ENCODE measurements at regions not wholly inside any gene's neighbourhood (a gene's known extent, or its start where the extent isn't known, plus 50 kb on each side); places are given as distances from the start of the nearest gene placed in this dataset.

- H2AFZ ChIP-seq (ENCODE audit: low read depth, low read length) = no peak overlapping the region
- no peaks in the 10 kb centered on the region for H3K9me3 ChIP-seq (ENCODE audit: low read length)
- H3K4me3 ChIP-seq (ENCODE audit: low read length) = no peak overlapping the region
- no peaks in the 10 kb centered on the region for H3K36me3 ChIP-seq (ENCODE audit: insufficient read depth, low read length)
- peaks cover 3% of the 10 kb centered on the region for H3K4me1 ChIP-seq (ENCODE audit: insufficient read depth, low read length)
- H3K27me3 ChIP-seq (ENCODE audit: insufficient read depth, low read length) = no peaks in the 10 kb centered on the region
Measured at GRCh38 chr6:145258122-145258521, 477.2 kb downstream of the EPM2A start.

- Histone ChIP-seq H3K27me3 (ENCODE audit: insufficient read depth, low read length) (no peaks in the 10 kb centered on the region), H3K4me1 (ENCODE audit: insufficient read depth, low read length) (peaks cover 11% of the 10 kb centered on the region), H2AFZ (ENCODE audit: low read depth, low read length) (no peak overlapping the region), H3K4me3 (ENCODE audit: low read length) (no peak overlapping the region), H3K9me3 (ENCODE audit: low read length) (no peaks in the 10 kb centered on the region), H3K36me3 (ENCODE audit: insufficient read depth, low read length) (no peaks in the 10 kb centered on the region)
Measured at GRCh38 chr6:145260484-145261175, 474.7 kb downstream of the EPM2A start.

- Histone ChIP-seq H3K4me1 (ENCODE audit: insufficient read depth, low read length) (peaks cover 12% of the 10 kb centered on the region), H2AFZ (ENCODE audit: low read depth, low read length) (no peak overlapping the region), H3K4me3 (ENCODE audit: low read length) (no peak overlapping the region), H3K36me3 (ENCODE audit: insufficient read depth, low read length) (no peaks in the 10 kb centered on the region), H3K9me3 (ENCODE audit: low read length) (no peaks in the 10 kb centered on the region), H3K27me3 (ENCODE audit: insufficient read depth, low read length) (no peaks in the 10 kb centered on the region)
Measured at GRCh38 chr6:145261758-145262157, 473.6 kb downstream of the EPM2A start.

- peaks cover 15% of the 10 kb centered on the region for H3K4me1 ChIP-seq (ENCODE audit: insufficient read depth, low read length)
Measured at GRCh38 chr6:145262771-145263170, 472.5 kb downstream of the EPM2A start.

GRCh38 chr6:145263778-145264211 lies 471.5 kb downstream of the EPM2A start:
- no peak overlapping the region for H2AFZ ChIP-seq (ENCODE audit: low read depth, low read length)

More at GRCh38 chr6:145262771-145263170, 472.5 kb downstream of the EPM2A start:
- no peaks in the 10 kb centered on the region for H3K27me3 ChIP-seq (ENCODE audit: insufficient read depth, low read length)
- H3K9me3 ChIP-seq (ENCODE audit: low read length) = no peaks in the 10 kb centered on the region
- H3K36me3 ChIP-seq (ENCODE audit: insufficient read depth, low read length) = no peaks in the 10 kb centered on the region
- no peak overlapping the region for H3K4me3 ChIP-seq (ENCODE audit: low read length)
- H2AFZ ChIP-seq (ENCODE audit: low read depth, low read length) = no peak overlapping the region

GRCh38 chr6:145266432-145267075 lies 468.8 kb downstream of the EPM2A start:
- Histone ChIP-seq H3K36me3 (ENCODE audit: insufficient read depth, low read length) (no peaks in the 10 kb centered on the region), H3K4me1 (ENCODE audit: insufficient read depth, low read length) (peaks cover 12% of the 10 kb centered on the region), H3K27me3 (ENCODE audit: insufficient read depth, low read length) (no peaks in the 10 kb centered on the region), H3K9me3 (ENCODE audit: low read length) (no peaks in the 10 kb centered on the region), H2AFZ (ENCODE audit: low read depth, low read length) (no peak overlapping the region), H3K4me3 (ENCODE audit: low read length) (no peak overlapping the region)

More at GRCh38 chr6:145263778-145264211, 471.5 kb downstream of the EPM2A start:
- Histone ChIP-seq H3K27me3 (ENCODE audit: insufficient read depth, low read length) (no peaks in the 10 kb centered on the region), H3K36me3 (ENCODE audit: insufficient read depth, low read length) (no peaks in the 10 kb centered on the region), H3K4me1 (ENCODE audit: insufficient read depth, low read length) (peaks cover 15% of the 10 kb centered on the region), H3K9me3 (ENCODE audit: low read length) (no peaks in the 10 kb centered on the region), H3K4me3 (ENCODE audit: low read length) (no peak overlapping the region)

- H3K4me3 ChIP-seq (ENCODE audit: low read length) = no peak overlapping the region
- no peaks in the 10 kb centered on the region for H3K9me3 ChIP-seq (ENCODE audit: low read length)
- no peaks in the 10 kb centered on the region for H3K36me3 ChIP-seq (ENCODE audit: insufficient read depth, low read length)
- H3K27me3 ChIP-seq (ENCODE audit: insufficient read depth, low read length) = no peaks in the 10 kb centered on the region
- peaks cover 12% of the 10 kb centered on the region for H3K4me1 ChIP-seq (ENCODE audit: insufficient read depth, low read length)
- H2AFZ ChIP-seq (ENCODE audit: low read depth, low read length) = no peak overlapping the region
Measured at GRCh38 chr6:145267076-145267867, 468.0 kb downstream of the EPM2A start.

GRCh38 chr6:145270464-145270863 lies 464.9 kb downstream of the EPM2A start:
- no peaks in the 10 kb centered on the region for H3K36me3 ChIP-seq (ENCODE audit: insufficient read depth, low read length)
- peaks cover 4% of the 10 kb centered on the region for H3K4me1 ChIP-seq (ENCODE audit: insufficient read depth, low read length)
- no peak overlapping the region for H2AFZ ChIP-seq (ENCODE audit: low read depth, low read length)
- no peaks in the 10 kb centered on the region for H3K27me3 ChIP-seq (ENCODE audit: insufficient read depth, low read length)
- no peaks in the 10 kb centered on the region for H3K9me3 ChIP-seq (ENCODE audit: low read length)
- H3K4me3 ChIP-seq (ENCODE audit: low read length) = no peak overlapping the region

GRCh38 chr6:145271040-145271439 lies 464.3 kb downstream of the EPM2A start:
- no peak overlapping the region for H2AFZ ChIP-seq (ENCODE audit: low read depth, low read length)
- peaks cover 4% of the 10 kb centered on the region for H3K4me1 ChIP-seq (ENCODE audit: insufficient read depth, low read length)
- no peaks in the 10 kb centered on the region for H3K27me3 ChIP-seq (ENCODE audit: insufficient read depth, low read length)
- H3K4me3 ChIP-seq (ENCODE audit: low read length) = no peak overlapping the region
- no peaks in the 10 kb centered on the region for H3K9me3 ChIP-seq (ENCODE audit: low read length)
- H3K36me3 ChIP-seq (ENCODE audit: insufficient read depth, low read length) = no peaks in the 10 kb centered on the region

GRCh38 chr6:145271577-145271976 lies 463.7 kb downstream of the EPM2A start:
- H3K4me3 ChIP-seq (ENCODE audit: low read length) = no peak overlapping the region
- no peak overlapping the region for H2AFZ ChIP-seq (ENCODE audit: low read depth, low read length)
- H3K36me3 ChIP-seq (ENCODE audit: insufficient read depth, low read length) = no peaks in the 10 kb centered on the region
- no peaks in the 10 kb centered on the region for H3K9me3 ChIP-seq (ENCODE audit: low read length)
- peaks cover 7% of the 10 kb centered on the region for H3K4me1 ChIP-seq (ENCODE audit: insufficient read depth, low read length)
- H3K27me3 ChIP-seq (ENCODE audit: insufficient read depth, low read length) = no peaks in the 10 kb centered on the region

GRCh38 chr6:145272246-145272645 lies 463.1 kb downstream of the EPM2A start:
- H3K4me3 ChIP-seq (ENCODE audit: low read length) = no peak overlapping the region
- H3K4me1 ChIP-seq (ENCODE audit: insufficient read depth, low read length) = peaks cover 5% of the 10 kb centered on the region
- H2AFZ ChIP-seq (ENCODE audit: low read depth, low read length) = no peak overlapping the region
- no peaks in the 10 kb centered on the region for H3K9me3 ChIP-seq (ENCODE audit: low read length)
- no peaks in the 10 kb centered on the region for H3K36me3 ChIP-seq (ENCODE audit: insufficient read depth, low read length)
- no peaks in the 10 kb centered on the region for H3K27me3 ChIP-seq (ENCODE audit: insufficient read depth, low read length)

GRCh38 chr6:145273136-145273535 lies 462.2 kb downstream of the EPM2A start:
- Histone ChIP-seq H3K4me1 (ENCODE audit: insufficient read depth, low read length) (peaks cover 5% of the 10 kb centered on the region), H3K27me3 (ENCODE audit: insufficient read depth, low read length) (no peaks in the 10 kb centered on the region), H3K36me3 (ENCODE audit: insufficient read depth, low read length) (no peaks in the 10 kb centered on the region), H3K9me3 (ENCODE audit: low read length) (no peaks in the 10 kb centered on the region), H2AFZ (ENCODE audit: low read depth, low read length) (no peak overlapping the region), H3K4me3 (ENCODE audit: low read length) (no peak overlapping the region)

GRCh38 chr6:145274083-145274482 lies 461.2 kb downstream of the EPM2A start:
- Histone ChIP-seq H3K4me1 (ENCODE audit: insufficient read depth, low read length) (peaks cover 5% of the 10 kb centered on the region), H2AFZ (ENCODE audit: low read depth, low read length) (no peak overlapping the region), H3K36me3 (ENCODE audit: insufficient read depth, low read length) (no peaks in the 10 kb centered on the region), H3K27me3 (ENCODE audit: insufficient read depth, low read length) (no peaks in the 10 kb centered on the region), H3K9me3 (ENCODE audit: low read length) (no peaks in the 10 kb centered on the region), H3K4me3 (ENCODE audit: low read length) (no peak overlapping the region)

All from neuron (in vitro differentiated cells).